SK-N-SH (cell line): ENCODE measurements at regions not wholly inside any gene's neighbourhood (a gene's known extent, or its start where the extent isn't known, plus 50 kb on each side); places are given as distances from the start of the nearest gene placed in this dataset.

Source experiments
- CHD2 ChIP-seq: fragments of 150-350 bp; IDR thresholded peaks from 2 replicates; pipeline ENCODE4 v1.6.1; 2018; ENCODE audit warnings: low read length; ENCODE audit not compliant: partially characterized antibody
- EP300 ChIP-seq, 2 experiments: IDR thresholded peaks; 2 replicates each; pipeline versions ENCODE4 v1.4.0 to v1.6.1; 2012; ENCODE audit warnings: borderline replicate concordance in 1 of 2, low read depth in 1 of 2, low read length in 1 of 2
- EZH2phosphoT487 ChIP-seq: fragments of 200-600 bp; sonication (generic); IDR thresholded peaks from 2 replicates; pipeline ENCODE4 v1.6.1; 2017; ENCODE audit warnings: low read depth, mixed run types, mild to moderate bottlenecking, antibody characterized with exemption, moderate library complexity, borderline replicate concordance
- FOXM1 ChIP-seq: IDR thresholded peaks from 2 replicates; pipeline ENCODE4 v1.4.0; 2012; ENCODE audit warnings: low read depth, mild to moderate bottlenecking
- NFIC ChIP-seq: IDR thresholded peaks from 2 replicates; pipeline ENCODE4 v1.4.0; 2012; ENCODE audit warnings: borderline replicate concordance
- NRF1 ChIP-seq: IDR thresholded peaks from 2 replicates; pipeline ENCODE4 v1.6.1; 2012; ENCODE audit warnings: low read depth, mild to moderate bottlenecking, low read length
- POLR2AphosphoS5 ChIP-seq: IDR thresholded peaks from 2 replicates; pipeline ENCODE4 v1.6.1; 2012; ENCODE audit warnings: low read depth, low read length
- RAD21 ChIP-seq: IDR thresholded peaks from 2 replicates; pipeline ENCODE4 v1.6.1; 2012; ENCODE audit warnings: mild to moderate bottlenecking, low read length
- RFX5 ChIP-seq: IDR thresholded peaks from 2 replicates; pipeline ENCODE4 v1.6.1; 2012; ENCODE audit warnings: mild to moderate bottlenecking, improper control_type of control experiment, low read length
- SMC3 ChIP-seq: IDR thresholded peaks from 2 replicates; pipeline ENCODE4 v1.6.1; 2012; ENCODE audit warnings: low read depth, low read length, improper control_type of control experiment
- YY1 ChIP-seq: IDR thresholded peaks from 2 replicates; pipeline ENCODE4 v1.4.0; 2012; ENCODE audit warnings: low read depth, mild to moderate bottlenecking
- TF ChIP-seq, protein P1 (sequence below): fragments of 200-600 bp; sonication (generic); IDR thresholded peaks from 2 replicates; pipeline ENCODE4 v1.6.1; 2017; ENCODE audit warnings: antibody characterized with exemption, mild to moderate bottlenecking, moderate library complexity
- TF ChIP-seq, protein P2 (sequence below): fragments of 150-350 bp; IDR thresholded peaks from 2 replicates; pipeline ENCODE4 v1.6.1; 2017; ENCODE audit warnings: antibody characterized with exemption, low read length, low read depth, borderline replicate concordance
- TF ChIP-seq, protein P3 (sequence below): IDR thresholded peaks from 2 replicates; pipeline ENCODE4 v1.4.0; 2012; ENCODE audit warnings: low read depth, borderline replicate concordance

DNA sequence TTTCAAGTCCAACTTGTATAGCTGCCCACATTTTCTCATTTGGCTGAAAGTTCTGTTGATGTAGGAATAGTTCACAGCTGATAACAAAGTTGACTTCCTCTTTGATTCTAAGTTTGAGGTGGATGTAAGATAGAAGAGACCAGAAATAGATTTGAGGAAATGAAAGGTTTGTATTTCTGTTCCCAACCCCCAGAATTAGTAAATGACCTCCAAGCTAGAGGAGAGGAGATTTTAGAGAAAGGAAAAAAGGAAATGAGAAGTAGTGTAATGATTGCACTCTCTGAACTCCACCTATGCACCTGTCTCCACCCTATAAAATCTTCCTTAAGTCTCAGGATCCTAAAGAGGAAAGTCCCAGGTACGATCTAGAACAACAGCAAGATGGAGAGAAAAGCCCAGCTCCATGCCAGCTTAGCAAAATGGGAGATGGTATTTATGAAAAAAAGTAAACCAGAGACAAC is 130.4 kb upstream of the POC5 start:
- TF ChIP-seq SMC3 (no peak), EP300 (IDR thresholded peaks at IDR 0.05; ENCODE audit: borderline replicate concordance in 1 of 2, low read depth in 1 of 2, low read length in 1 of 2) (no peak), FOXM1 (no peak), RFX5 (no peak), POLR2AphosphoS5 (no peak), EZH2phosphoT487 (no peak), NRF1 (no peak), YY1 (no peak), NFIC (no peak), RAD21 (no peak), CHD2 (no peak)
- TF ChIP-seq, protein P1, sequence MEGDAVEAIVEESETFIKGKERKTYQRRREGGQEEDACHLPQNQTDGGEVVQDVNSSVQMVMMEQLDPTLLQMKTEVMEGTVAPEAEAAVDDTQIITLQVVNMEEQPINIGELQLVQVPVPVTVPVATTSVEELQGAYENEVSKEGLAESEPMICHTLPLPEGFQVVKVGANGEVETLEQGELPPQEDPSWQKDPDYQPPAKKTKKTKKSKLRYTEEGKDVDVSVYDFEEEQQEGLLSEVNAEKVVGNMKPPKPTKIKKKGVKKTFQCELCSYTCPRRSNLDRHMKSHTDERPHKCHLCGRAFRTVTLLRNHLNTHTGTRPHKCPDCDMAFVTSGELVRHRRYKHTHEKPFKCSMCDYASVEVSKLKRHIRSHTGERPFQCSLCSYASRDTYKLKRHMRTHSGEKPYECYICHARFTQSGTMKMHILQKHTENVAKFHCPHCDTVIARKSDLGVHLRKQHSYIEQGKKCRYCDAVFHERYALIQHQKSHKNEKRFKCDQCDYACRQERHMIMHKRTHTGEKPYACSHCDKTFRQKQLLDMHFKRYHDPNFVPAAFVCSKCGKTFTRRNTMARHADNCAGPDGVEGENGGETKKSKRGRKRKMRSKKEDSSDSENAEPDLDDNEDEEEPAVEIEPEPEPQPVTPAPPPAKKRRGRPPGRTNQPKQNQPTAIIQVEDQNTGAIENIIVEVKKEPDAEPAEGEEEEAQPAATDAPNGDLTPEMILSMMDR, result no peak
- TF ChIP-seq, protein P2, sequence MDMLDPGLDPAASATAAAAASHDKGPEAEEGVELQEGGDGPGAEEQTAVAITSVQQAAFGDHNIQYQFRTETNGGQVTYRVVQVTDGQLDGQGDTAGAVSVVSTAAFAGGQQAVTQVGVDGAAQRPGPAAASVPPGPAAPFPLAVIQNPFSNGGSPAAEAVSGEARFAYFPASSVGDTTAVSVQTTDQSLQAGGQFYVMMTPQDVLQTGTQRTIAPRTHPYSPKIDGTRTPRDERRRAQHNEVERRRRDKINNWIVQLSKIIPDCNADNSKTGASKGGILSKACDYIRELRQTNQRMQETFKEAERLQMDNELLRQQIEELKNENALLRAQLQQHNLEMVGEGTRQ, result no peak
- TF ChIP-seq, protein P3, sequence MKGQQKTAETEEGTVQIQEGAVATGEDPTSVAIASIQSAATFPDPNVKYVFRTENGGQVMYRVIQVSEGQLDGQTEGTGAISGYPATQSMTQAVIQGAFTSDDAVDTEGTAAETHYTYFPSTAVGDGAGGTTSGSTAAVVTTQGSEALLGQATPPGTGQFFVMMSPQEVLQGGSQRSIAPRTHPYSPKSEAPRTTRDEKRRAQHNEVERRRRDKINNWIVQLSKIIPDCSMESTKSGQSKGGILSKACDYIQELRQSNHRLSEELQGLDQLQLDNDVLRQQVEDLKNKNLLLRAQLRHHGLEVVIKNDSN, result no peak
